HCT116 (cell line): ENCODE measurements at regions not wholly inside any gene's neighbourhood (a gene's known extent, or its start where the extent isn't known, plus 50 kb on each side); places are given as distances from the start of the nearest gene placed in this dataset.

Experiments used
- ATAC-seq: fragments of 200-7000 bp; cut with Tn5 transposase; 2 replicates; pipeline ENCODE4 v1.9.1; 2020; ENCODE audit warnings: mild to moderate bottlenecking, moderate library complexity
- BruUV-seq: library from RNA; stranded (reverse); fragments of 400-500 nt; replicated peaks from 2 replicates; lab custom pipeline; 2021; lab: Mats Ljungman, UMichigan
- CTCF ChIA-PET: fragments of 300-600 bp; sonication (Branson Sonifier 250); formaldehyde crosslinking; loops from one replicate; lab custom pipeline; 2021; ENCODE audit warnings: antibody characterized with exemption; lab: Charles Lee
- POLR2A ChIA-PET: fragments of 300-600, 350-600 bp; sonication (Branson Sonifier 250); formaldehyde crosslinking; loops from one replicate; lab custom pipeline; 2021; ENCODE audit warnings: antibody characterized with exemption; lab: Charles Lee
- RAD21 ChIA-PET, 2 experiments: fragments of 300-600 bp; sonication (Branson Sonifier 250); formaldehyde crosslinking; loops; one replicate each; lab custom pipeline; 2023; ENCODE audit warnings: low total read pairs in 2 of 2; ENCODE audit not compliant: uncharacterized antibody in 2 of 2, unreplicated experiment in 2 of 2, low non-redundant PET in 1 of 2; lab: Charles Lee
- DNase-seq: peaks from one replicate; pipeline ENCODE4 v3.0.0-alpha.2; 2010; ENCODE audit warnings: low read depth, low spot score
- H2AFZ ChIP-seq: fragments of 200-600 bp; shearing (Covaris generic), sonication (generic); 2 replicates; pipeline ENCODE4 v1.6.1; 2017; ENCODE audit warnings: low read depth, mixed run types, mixed read lengths, antibody characterized with exemption, low read length; ENCODE audit not compliant: poor library complexity, severe bottlenecking
- H3K27ac ChIP-seq: 2 replicates; pipeline ENCODE4 v1.5.1; 2012; ENCODE audit warnings: low read depth, low read length
- H3K27me3 ChIP-seq: fragments of 200-600 bp; sonication (generic); 2 replicates; pipeline ENCODE4 v1.6.1; 2016; ENCODE audit warnings: mixed run types, low read length, mixed read lengths; ENCODE audit not compliant: insufficient read depth
- H3K36me3 ChIP-seq, 2 experiments: fragments of 200-500 bp in 1 of 2; fragments of 200-600 bp in 1 of 2; sonication (Bioruptor generic) in 1 of 2; sonication (generic) in 1 of 2; 2 replicates each; pipeline versions ENCODE4 v1.5.1 to v1.6.1; 2014 to 2016; ENCODE audit warnings: low read length in 2 of 2, inconsistent platforms in 1 of 2, mixed read lengths in 1 of 2, mixed run types in 1 of 2; ENCODE audit not compliant: insufficient read depth in 2 of 2, control insufficient read depth in 1 of 2
- H3K4me1 ChIP-seq, 2 experiments: fragments of 200-600 bp in 1 of 2; sonication (generic) in 1 of 2; 2 replicates each; pipeline versions ENCODE4 v1.5.1 to v1.6.1; 2012 to 2017; ENCODE audit warnings: low read length in 2 of 2, inconsistent platforms in 1 of 2, mild to moderate bottlenecking in 1 of 2, mixed read lengths in 1 of 2, mixed run types in 1 of 2, moderate library complexity in 1 of 2; ENCODE audit not compliant: insufficient read depth in 2 of 2, control insufficient read depth in 1 of 2
- H3K4me2 ChIP-seq: fragments of 200-600 bp; sonication (generic); 2 replicates; pipeline ENCODE4 v1.6.1; 2017; ENCODE audit warnings: mixed run types, low read length, mixed read lengths
- H3K4me3 ChIP-seq, 2 experiments: fragments of 200-600 bp in 1 of 2; sonication (generic) in 1 of 2; replicated peaks in 1 of 2; 2 replicates each; pipeline ENCODE4 v1.5.1; 2011 to 2016; ENCODE audit warnings: low read length in 2 of 2, control low read depth in 1 of 2, low read depth in 1 of 2, mild to moderate bottlenecking in 1 of 2, mixed read lengths in 1 of 2, mixed run types in 1 of 2
- H3K79me2 ChIP-seq: fragments of 200-600 bp; sonication (generic); 2 replicates; pipeline ENCODE4 v1.6.1; 2017; ENCODE audit warnings: mild to moderate bottlenecking, mixed run types, low read length, moderate library complexity, mixed read lengths; ENCODE audit not compliant: insufficient read depth
- H3K9ac ChIP-seq: fragments of 200-600 bp; sonication (generic); 2 replicates; pipeline ENCODE4 v1.6.1; 2016; ENCODE audit warnings: low read length, mixed read lengths
- H3K9me2 ChIP-seq: fragments of 200-600 bp; sonication (generic), shearing (Covaris generic); 2 replicates; pipeline ENCODE4 v1.6.1; 2017; ENCODE audit warnings: mixed run types, mild to moderate bottlenecking, moderate library complexity; ENCODE audit not compliant: insufficient read depth
- H3K9me3 ChIP-seq, 2 experiments: fragments of 200-500 bp in 1 of 2; fragments of 200-600 bp in 1 of 2; sonication (Bioruptor generic) in 1 of 2; sonication (generic) in 1 of 2; 2 replicates each; pipeline ENCODE4 v1.6.1; 2014 to 2017; ENCODE audit warnings: low read length in 2 of 2, mixed read lengths in 2 of 2, inconsistent platforms in 1 of 2, low read depth in 1 of 2, mild to moderate bottlenecking in 1 of 2, mixed run types in 1 of 2, moderate library complexity in 1 of 2; ENCODE audit not compliant: control insufficient read depth in 1 of 2, insufficient read depth in 1 of 2
- H4K20me1 ChIP-seq: fragments of 200-600 bp; sonication (generic), shearing (Covaris generic); 2 replicates; pipeline ENCODE4 v1.6.1; 2017; ENCODE audit warnings: mixed run types, mild to moderate bottlenecking, moderate library complexity; ENCODE audit not compliant: insufficient read depth
- CBX3 ChIP-seq: IDR thresholded peaks from 2 replicates; pipeline ENCODE4 v1.6.1; 2012; ENCODE audit warnings: low read depth
- EGR1 ChIP-seq: IDR thresholded peaks from 2 replicates; pipeline ENCODE4 v1.6.1; 2012; ENCODE audit warnings: low read depth
- ELF1 ChIP-seq: IDR thresholded peaks from 2 replicates; pipeline ENCODE4 v1.6.1; 2012; ENCODE audit warnings: low read depth, borderline replicate concordance
- SRF ChIP-seq: IDR thresholded peaks from 2 replicates; pipeline ENCODE4 v1.6.1; 2012; ENCODE audit warnings: low read depth
- TCF7L2 ChIP-seq: IDR thresholded peaks from 2 replicates; pipeline ENCODE4 v1.7.0; 2011; ENCODE audit warnings: borderline replicate concordance, inconsistent platforms; ENCODE audit not compliant: insufficient read depth, insufficient read length; ENCODE audit errors: extremely low read depth
- ZBTB33 ChIP-seq: IDR thresholded peaks from 2 replicates; pipeline ENCODE4 v1.6.1; 2011; ENCODE audit warnings: mild to moderate bottlenecking, low read length, moderate library complexity; ENCODE audit not compliant: insufficient replicate concordance; ENCODE audit errors: extremely low read depth
- intact Hi-C: fragments of 100-400 bp; cut with micrococcal nuclease; formaldehyde crosslinking; loops from 2 replicates; pipeline ENCODE4 v1.10.0; 2022
- TF ChIP-seq, protein P1 (sequence below): IDR thresholded peaks from 2 replicates; pipeline ENCODE4 v1.6.1; 2012
- TF ChIP-seq, protein P2 (sequence below): IDR thresholded peaks from 2 replicates; pipeline ENCODE4 v1.6.1; 2012; ENCODE audit warnings: low read depth

GRCh38 chr13:24097667-24098066, 62.9 kb upstream of the SPATA13 start:
- H2AFZ ChIP-seq = no peak overlapping the region
- CTCF ChIA-PET = no interaction called here

More at GRCh38 chr13:24097667-24098066, 62.9 kb upstream of the SPATA13 start:
- H3K4me3 ChIP-seq = no peak overlapping the region
- POLR2A ChIA-PET = no interaction called here
- DNase-seq (no peak), ATAC-seq (no peak)
- no TSS peak for BruUV-seq
- intact Hi-C loops = no loop called here
- no peak overlapping the region for H3K9ac ChIP-seq
- no peak overlapping the region for H3K27ac ChIP-seq
- H3K4me1 ChIP-seq = no peaks in the 10 kb centered on the region
- no peaks in the 10 kb centered on the region for H3K9me2 ChIP-seq
- peaks cover 7% of the 10 kb centered on the region; the same call in 1 of the 2 replicates for H3K27me3 ChIP-seq
- no peak overlapping the region for H3K4me2 ChIP-seq
- H4K20me1 ChIP-seq = no peaks in the 10 kb centered on the region
- RAD21 ChIA-PET = no interaction called here
- H3K79me2 ChIP-seq = no peaks in the 10 kb centered on the region
- TF ChIP-seq ELF1 (no peak), ZBTB33 (no peak), TCF7L2 (no peak), EGR1 (no peak), CBX3 (no peak), SRF (no peak)
- TF ChIP-seq, protein P1, sequence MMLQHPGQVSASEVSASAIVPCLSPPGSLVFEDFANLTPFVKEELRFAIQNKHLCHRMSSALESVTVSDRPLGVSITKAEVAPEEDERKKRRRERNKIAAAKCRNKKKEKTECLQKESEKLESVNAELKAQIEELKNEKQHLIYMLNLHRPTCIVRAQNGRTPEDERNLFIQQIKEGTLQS = no peak
- TF ChIP-seq, protein P2, sequence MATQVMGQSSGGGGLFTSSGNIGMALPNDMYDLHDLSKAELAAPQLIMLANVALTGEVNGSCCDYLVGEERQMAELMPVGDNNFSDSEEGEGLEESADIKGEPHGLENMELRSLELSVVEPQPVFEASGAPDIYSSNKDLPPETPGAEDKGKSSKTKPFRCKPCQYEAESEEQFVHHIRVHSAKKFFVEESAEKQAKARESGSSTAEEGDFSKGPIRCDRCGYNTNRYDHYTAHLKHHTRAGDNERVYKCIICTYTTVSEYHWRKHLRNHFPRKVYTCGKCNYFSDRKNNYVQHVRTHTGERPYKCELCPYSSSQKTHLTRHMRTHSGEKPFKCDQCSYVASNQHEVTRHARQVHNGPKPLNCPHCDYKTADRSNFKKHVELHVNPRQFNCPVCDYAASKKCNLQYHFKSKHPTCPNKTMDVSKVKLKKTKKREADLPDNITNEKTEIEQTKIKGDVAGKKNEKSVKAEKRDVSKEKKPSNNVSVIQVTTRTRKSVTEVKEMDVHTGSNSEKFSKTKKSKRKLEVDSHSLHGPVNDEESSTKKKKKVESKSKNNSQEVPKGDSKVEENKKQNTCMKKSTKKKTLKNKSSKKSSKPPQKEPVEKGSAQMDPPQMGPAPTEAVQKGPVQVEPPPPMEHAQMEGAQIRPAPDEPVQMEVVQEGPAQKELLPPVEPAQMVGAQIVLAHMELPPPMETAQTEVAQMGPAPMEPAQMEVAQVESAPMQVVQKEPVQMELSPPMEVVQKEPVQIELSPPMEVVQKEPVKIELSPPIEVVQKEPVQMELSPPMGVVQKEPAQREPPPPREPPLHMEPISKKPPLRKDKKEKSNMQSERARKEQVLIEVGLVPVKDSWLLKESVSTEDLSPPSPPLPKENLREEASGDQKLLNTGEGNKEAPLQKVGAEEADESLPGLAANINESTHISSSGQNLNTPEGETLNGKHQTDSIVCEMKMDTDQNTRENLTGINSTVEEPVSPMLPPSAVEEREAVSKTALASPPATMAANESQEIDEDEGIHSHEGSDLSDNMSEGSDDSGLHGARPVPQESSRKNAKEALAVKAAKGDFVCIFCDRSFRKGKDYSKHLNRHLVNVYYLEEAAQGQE = no peak
- H3K36me3 ChIP-seq = no peaks in the 10 kb centered on the region; a peak in 1 of 4 replicates
- no peaks in the 10 kb centered on the region for H3K9me3 ChIP-seq
